Loucy (cell line): ENCODE measurements at regions not wholly inside any gene's neighbourhood (a gene's known extent, or its start where the extent isn't known, plus 50 kb on each side); places are given as distances from the start of the nearest gene placed in this dataset.

Experiments used
- H2AFZ ChIP-seq: fragments of 200-600 bp; sonication (generic); 2 replicates; pipeline ENCODE4 v1.6.0; 2016; ENCODE audit warnings: antibody characterized with exemption, mild to moderate bottlenecking, low read length, moderate library complexity
- H3F3A ChIP-seq: fragments of 200-600 bp; 2 replicates; pipeline ENCODE4 v1.6.0; 2016; ENCODE audit warnings: antibody characterized with exemption, low read depth, mild to moderate bottlenecking
- H3K27me3 ChIP-seq: fragments of 200-600 bp; sonication (generic); 2 replicates; pipeline ENCODE4 v1.6.1; 2014; ENCODE audit warnings: low read length, mild to moderate bottlenecking; ENCODE audit not compliant: insufficient read depth, poor library complexity, severe bottlenecking
- H3K36me3 ChIP-seq: fragments of 200-600 bp; sonication (generic); 2 replicates; pipeline ENCODE4 v1.6.1; 2016; ENCODE audit warnings: low read length; ENCODE audit not compliant: insufficient read depth
- H3K4me1 ChIP-seq: fragments of 200-600 bp; sonication (generic); 2 replicates; pipeline ENCODE4 v1.5.1; 2014; ENCODE audit warnings: low read length, mild to moderate bottlenecking; ENCODE audit not compliant: insufficient read depth, poor library complexity, severe bottlenecking
- H3K4me2 ChIP-seq: fragments of 200-600 bp; sonication (generic); 2 replicates; pipeline ENCODE4 v1.6.0; 2014; ENCODE audit warnings: antibody characterized with exemption, low read length, low read depth, mild to moderate bottlenecking; ENCODE audit not compliant: poor library complexity, severe bottlenecking
- H3K4me3 ChIP-seq: fragments of 200-600 bp; sonication (generic); 2 replicates; pipeline ENCODE4 v1.5.1; 2014; ENCODE audit warnings: low read length, mild to moderate bottlenecking, mixed read lengths; ENCODE audit not compliant: poor library complexity, severe bottlenecking
- H3K79me2 ChIP-seq: fragments of 200-600 bp; sonication (generic); 2 replicates; pipeline ENCODE4 v1.6.1; 2014; ENCODE audit warnings: low read length; ENCODE audit not compliant: insufficient read depth
- H3K9ac ChIP-seq: fragments of 200-600 bp; sonication (generic); 2 replicates; pipeline ENCODE4 v1.6.0; 2014; ENCODE audit warnings: mild to moderate bottlenecking, low read depth, low read length, moderate library complexity; ENCODE audit not compliant: poor library complexity, severe bottlenecking
- H3K9me2 ChIP-seq: fragments of 200-600 bp; sonication (generic); replicated peaks from 2 replicates; pipeline ENCODE4 v1.6.1; 2016; ENCODE audit warnings: low read depth, low read length, mixed read lengths
- H3K9me3 ChIP-seq: fragments of 200-600 bp; sonication (generic); 2 replicates; pipeline ENCODE4 v1.6.1; 2014; ENCODE audit warnings: mild to moderate bottlenecking, antibody characterized with exemption, low read length, low read depth; ENCODE audit not compliant: insufficient read depth
- H4K20me1 ChIP-seq: fragments of 200-600 bp; sonication (generic); 2 replicates; pipeline ENCODE4 v1.6.0; 2014; ENCODE audit warnings: antibody characterized with exemption, low read length, mild to moderate bottlenecking; ENCODE audit not compliant: insufficient read depth, poor library complexity, severe bottlenecking
- EZH2phosphoT487 ChIP-seq: fragments of 200-600 bp; IDR thresholded peaks from 2 replicates; pipeline ENCODE4 v1.6.1; 2018; ENCODE audit warnings: antibody characterized with exemption, mild to moderate bottlenecking, moderate library complexity, borderline replicate concordance
- TF ChIP-seq, protein P1 (sequence below): fragments of 200-600 bp; sonication (generic); conservative IDR thresholded peaks from 2 replicates; pipeline ENCODE4 v1.5.1; 2014; ENCODE audit warnings: mild to moderate bottlenecking, antibody characterized with exemption, low read length

DNA sequence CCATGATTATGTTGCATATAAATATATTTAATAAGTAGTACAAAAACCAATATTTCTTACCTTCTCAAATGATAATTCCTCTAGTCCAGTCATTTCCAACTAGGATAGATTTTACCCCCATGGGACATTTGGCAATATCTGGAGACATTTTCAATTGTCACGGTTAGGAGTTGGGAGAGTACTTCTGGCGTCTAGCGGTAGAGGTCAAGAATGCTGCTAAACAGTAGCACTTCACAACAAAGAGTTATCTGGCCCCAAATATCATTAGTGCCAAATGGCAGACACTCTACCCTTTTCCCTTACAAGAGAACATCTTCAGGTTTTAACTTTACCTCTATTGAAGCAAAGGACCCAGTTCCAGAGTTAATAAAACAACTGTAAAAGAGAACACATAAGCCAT, 168.1 kb downstream of the FAT4 start:
- no peaks in the 10 kb centered on the region for H4K20me1 ChIP-seq
- no peaks in the 10 kb centered on the region for H3K27me3 ChIP-seq
- no peaks in the 10 kb centered on the region for H3K36me3 ChIP-seq
- H3K4me3 ChIP-seq, result no peak overlapping the region
- no peaks in the 10 kb centered on the region for H3K9me3 ChIP-seq
- no peaks in the 10 kb centered on the region for H3K9me2 ChIP-seq
- H3K4me2 ChIP-seq, result no peak overlapping the region
- no peak for TF ChIP-seq EZH2phosphoT487
- TF ChIP-seq, protein P1, sequence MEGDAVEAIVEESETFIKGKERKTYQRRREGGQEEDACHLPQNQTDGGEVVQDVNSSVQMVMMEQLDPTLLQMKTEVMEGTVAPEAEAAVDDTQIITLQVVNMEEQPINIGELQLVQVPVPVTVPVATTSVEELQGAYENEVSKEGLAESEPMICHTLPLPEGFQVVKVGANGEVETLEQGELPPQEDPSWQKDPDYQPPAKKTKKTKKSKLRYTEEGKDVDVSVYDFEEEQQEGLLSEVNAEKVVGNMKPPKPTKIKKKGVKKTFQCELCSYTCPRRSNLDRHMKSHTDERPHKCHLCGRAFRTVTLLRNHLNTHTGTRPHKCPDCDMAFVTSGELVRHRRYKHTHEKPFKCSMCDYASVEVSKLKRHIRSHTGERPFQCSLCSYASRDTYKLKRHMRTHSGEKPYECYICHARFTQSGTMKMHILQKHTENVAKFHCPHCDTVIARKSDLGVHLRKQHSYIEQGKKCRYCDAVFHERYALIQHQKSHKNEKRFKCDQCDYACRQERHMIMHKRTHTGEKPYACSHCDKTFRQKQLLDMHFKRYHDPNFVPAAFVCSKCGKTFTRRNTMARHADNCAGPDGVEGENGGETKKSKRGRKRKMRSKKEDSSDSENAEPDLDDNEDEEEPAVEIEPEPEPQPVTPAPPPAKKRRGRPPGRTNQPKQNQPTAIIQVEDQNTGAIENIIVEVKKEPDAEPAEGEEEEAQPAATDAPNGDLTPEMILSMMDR, result no peak
- H3K9ac ChIP-seq, result no peak overlapping the region
- H3F3A ChIP-seq, result no peaks in the 10 kb centered on the region
- H3K79me2 ChIP-seq, result no peaks in the 10 kb centered on the region
- H2AFZ ChIP-seq, result no peak overlapping the region
- H3K4me1 ChIP-seq, result no peaks in the 10 kb centered on the region

DNA sequence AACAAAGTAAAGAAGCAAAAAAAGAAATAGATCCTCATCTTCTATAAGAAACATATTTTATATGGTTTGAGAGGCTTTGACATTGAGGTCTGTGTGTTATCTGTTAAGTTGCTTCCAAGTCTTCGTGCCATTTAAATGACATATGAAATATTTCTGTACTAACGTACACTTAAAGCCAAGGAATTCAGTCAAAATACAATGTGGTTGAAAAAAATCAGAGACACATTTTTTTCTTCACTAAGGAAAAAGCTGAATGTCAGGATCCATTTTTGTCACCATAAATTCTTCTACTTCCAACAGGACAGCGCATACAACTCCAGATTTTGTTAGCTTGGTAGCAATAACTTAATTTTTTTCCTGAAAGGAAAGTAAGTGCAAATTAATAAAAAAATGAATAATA, 168.5 kb downstream of the FAT4 start:
- H2AFZ ChIP-seq, result no peak overlapping the region
- no peaks in the 10 kb centered on the region for H3F3A ChIP-seq
- no peaks in the 10 kb centered on the region for H3K4me1 ChIP-seq
- no peaks in the 10 kb centered on the region for H3K9me2 ChIP-seq
- no peak overlapping the region for H3K4me3 ChIP-seq
- H3K9me3 ChIP-seq, result no peaks in the 10 kb centered on the region
- H3K79me2 ChIP-seq, result no peaks in the 10 kb centered on the region
- TF ChIP-seq EZH2phosphoT487, result no peak
- TF ChIP-seq, protein P1, result no peak
- H3K27me3 ChIP-seq, result no peaks in the 10 kb centered on the region
- H4K20me1 ChIP-seq, result no peaks in the 10 kb centered on the region
- no peaks in the 10 kb centered on the region for H3K36me3 ChIP-seq
- H3K9ac ChIP-seq, result no peak overlapping the region
- no peak overlapping the region for H3K4me2 ChIP-seq

DNA sequence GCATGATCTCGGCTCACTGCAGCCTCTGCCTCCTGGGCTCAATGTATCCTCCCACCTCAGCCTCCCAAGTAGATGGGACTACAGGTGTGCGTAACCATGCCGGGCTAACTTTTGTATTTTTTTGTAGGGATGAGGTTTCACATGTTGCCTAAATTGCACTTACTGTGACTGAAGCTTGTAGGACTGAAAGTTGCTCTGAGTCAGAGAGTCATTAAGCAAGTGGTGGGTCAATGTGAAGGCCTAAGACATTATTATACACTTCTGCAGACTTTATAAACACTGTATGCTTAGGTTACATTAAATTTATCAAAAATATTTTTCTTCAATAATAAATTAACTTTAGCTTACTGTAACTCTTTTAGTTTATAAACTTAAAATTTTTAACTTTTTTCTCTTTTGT, 170.2 kb downstream of the FAT4 start:
- Histone ChIP-seq H3K27me3 (no peaks in the 10 kb centered on the region), H3K79me2 (no peaks in the 10 kb centered on the region), H3K36me3 (no peaks in the 10 kb centered on the region), H3F3A (no peaks in the 10 kb centered on the region), H2AFZ (no peak overlapping the region), H3K4me1 (no peaks in the 10 kb centered on the region), H3K9me2 (no peaks in the 10 kb centered on the region), H3K4me2 (no peak overlapping the region), H4K20me1 (no peaks in the 10 kb centered on the region), H3K9ac (no peak overlapping the region), H3K4me3 (no peak overlapping the region), H3K9me3 (no peaks in the 10 kb centered on the region)
- TF ChIP-seq EZH2phosphoT487, result no peak
- TF ChIP-seq, protein P1, result no peak
